ENCODE measurements at regions not wholly inside any gene's neighbourhood (a gene's known extent, or its start where the extent isn't known, plus 50 kb on each side); places are given as distances from the start of the nearest gene placed in this dataset.

DNA sequence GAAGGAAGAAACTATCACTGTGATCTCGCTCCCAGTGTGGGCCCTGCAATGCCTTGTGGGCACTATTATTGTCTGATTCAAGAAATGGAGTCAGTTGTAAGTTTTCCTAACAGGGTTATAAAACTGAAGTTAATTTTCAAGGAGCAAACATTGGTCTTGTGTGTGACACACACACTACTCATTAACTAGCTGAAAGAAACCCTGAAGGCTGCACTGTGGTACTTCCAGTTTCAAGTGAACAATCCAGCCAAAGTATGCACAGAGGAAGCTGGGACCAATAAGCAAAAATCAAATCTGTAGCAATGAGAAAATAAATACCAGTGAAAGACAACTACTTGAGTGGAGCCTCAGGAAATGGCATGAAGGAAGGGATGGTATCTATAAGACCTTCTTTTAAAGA lies 506.6 kb upstream of the POT1 start:
- no peak for TF ChIP-seq EZH2 (IDR thresholded peaks at IDR 0.05; ENCODE audit: low read depth, unreplicated experiment)
- TF ChIP-seq, protein P1, sequence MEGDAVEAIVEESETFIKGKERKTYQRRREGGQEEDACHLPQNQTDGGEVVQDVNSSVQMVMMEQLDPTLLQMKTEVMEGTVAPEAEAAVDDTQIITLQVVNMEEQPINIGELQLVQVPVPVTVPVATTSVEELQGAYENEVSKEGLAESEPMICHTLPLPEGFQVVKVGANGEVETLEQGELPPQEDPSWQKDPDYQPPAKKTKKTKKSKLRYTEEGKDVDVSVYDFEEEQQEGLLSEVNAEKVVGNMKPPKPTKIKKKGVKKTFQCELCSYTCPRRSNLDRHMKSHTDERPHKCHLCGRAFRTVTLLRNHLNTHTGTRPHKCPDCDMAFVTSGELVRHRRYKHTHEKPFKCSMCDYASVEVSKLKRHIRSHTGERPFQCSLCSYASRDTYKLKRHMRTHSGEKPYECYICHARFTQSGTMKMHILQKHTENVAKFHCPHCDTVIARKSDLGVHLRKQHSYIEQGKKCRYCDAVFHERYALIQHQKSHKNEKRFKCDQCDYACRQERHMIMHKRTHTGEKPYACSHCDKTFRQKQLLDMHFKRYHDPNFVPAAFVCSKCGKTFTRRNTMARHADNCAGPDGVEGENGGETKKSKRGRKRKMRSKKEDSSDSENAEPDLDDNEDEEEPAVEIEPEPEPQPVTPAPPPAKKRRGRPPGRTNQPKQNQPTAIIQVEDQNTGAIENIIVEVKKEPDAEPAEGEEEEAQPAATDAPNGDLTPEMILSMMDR (conservative IDR thresholded peaks at IDR 0.05; ENCODE audit: low read depth in 2 of 2): no peak
- TF ChIP-seq POLR2AphosphoS5 (IDR thresholded peaks at IDR 0.05; ENCODE audit: low read depth): no peak
- TF ChIP-seq, protein P2, sequence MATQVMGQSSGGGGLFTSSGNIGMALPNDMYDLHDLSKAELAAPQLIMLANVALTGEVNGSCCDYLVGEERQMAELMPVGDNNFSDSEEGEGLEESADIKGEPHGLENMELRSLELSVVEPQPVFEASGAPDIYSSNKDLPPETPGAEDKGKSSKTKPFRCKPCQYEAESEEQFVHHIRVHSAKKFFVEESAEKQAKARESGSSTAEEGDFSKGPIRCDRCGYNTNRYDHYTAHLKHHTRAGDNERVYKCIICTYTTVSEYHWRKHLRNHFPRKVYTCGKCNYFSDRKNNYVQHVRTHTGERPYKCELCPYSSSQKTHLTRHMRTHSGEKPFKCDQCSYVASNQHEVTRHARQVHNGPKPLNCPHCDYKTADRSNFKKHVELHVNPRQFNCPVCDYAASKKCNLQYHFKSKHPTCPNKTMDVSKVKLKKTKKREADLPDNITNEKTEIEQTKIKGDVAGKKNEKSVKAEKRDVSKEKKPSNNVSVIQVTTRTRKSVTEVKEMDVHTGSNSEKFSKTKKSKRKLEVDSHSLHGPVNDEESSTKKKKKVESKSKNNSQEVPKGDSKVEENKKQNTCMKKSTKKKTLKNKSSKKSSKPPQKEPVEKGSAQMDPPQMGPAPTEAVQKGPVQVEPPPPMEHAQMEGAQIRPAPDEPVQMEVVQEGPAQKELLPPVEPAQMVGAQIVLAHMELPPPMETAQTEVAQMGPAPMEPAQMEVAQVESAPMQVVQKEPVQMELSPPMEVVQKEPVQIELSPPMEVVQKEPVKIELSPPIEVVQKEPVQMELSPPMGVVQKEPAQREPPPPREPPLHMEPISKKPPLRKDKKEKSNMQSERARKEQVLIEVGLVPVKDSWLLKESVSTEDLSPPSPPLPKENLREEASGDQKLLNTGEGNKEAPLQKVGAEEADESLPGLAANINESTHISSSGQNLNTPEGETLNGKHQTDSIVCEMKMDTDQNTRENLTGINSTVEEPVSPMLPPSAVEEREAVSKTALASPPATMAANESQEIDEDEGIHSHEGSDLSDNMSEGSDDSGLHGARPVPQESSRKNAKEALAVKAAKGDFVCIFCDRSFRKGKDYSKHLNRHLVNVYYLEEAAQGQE (IDR thresholded peaks at IDR 0.05; ENCODE audit: unreplicated experiment): no peak
- no peak for TF ChIP-seq EZH2phosphoT487 (IDR thresholded peaks at IDR 0.05; ENCODE audit: unreplicated experiment)
- TF ChIP-seq JUNB (IDR thresholded peaks at IDR 0.05; ENCODE audit: unreplicated experiment): no peak
- no peak for TF ChIP-seq ZNF331 (CRISPR knock-in tag; IDR thresholded peaks at IDR 0.05; ENCODE audit: low read depth)
- no peak for TF ChIP-seq CREB1 (CRISPR knock-in tag; IDR thresholded peaks at IDR 0.05; ENCODE audit: low read depth)

Measured in GM23338 (cell line).